GM12891 (cell line): ENCODE measurements at regions not wholly inside any gene's neighbourhood (a gene's known extent, or its start where the extent isn't known, plus 50 kb on each side); places are given as distances from the start of the nearest gene placed in this dataset.

Experiments
- POLR2A ChIP-seq: IDR thresholded peaks from 2 replicates; pipeline ENCODE4 v1.6.1; 2011; ENCODE audit warnings: low read depth, low read length, control low read depth
- POLR2AphosphoS5 ChIP-seq: IDR thresholded peaks from 2 replicates; pipeline ENCODE4 v1.6.1; 2011; ENCODE audit warnings: low read depth, low read length, control low read depth
- SPI1 ChIP-seq: IDR thresholded peaks from 2 replicates; pipeline ENCODE4 v1.6.1; 2011; ENCODE audit warnings: low read depth, low read length, control low read depth

- TF ChIP-seq POLR2AphosphoS5 (no peak), SPI1 (no peak), POLR2A (no peak)
Measured at GRCh38 chr10:47230957-47231356, 69.0 kb upstream of the GDF10 start.
